CD8-positive, alpha-beta memory T cell (primary cell): ENCODE measurements at regions not wholly inside any gene's neighbourhood (a gene's known extent, or its start where the extent isn't known, plus 50 kb on each side); places are given as distances from the start of the nearest gene placed in this dataset.

Experiments used
- CTCF ChIA-PET: fragments of 350-600 bp; sonication (Branson Sonifier 250); formaldehyde crosslinking; loops from one replicate; lab custom pipeline; 2021; ENCODE audit warnings: antibody characterized with exemption; lab: Charles Lee
- POLR2A ChIA-PET: fragments of 350-600 bp; sonication (Branson Sonifier 250); formaldehyde crosslinking; loops from one replicate; lab custom pipeline; 2021; ENCODE audit warnings: antibody characterized with exemption; lab: Charles Lee
- DNase-seq, 5 donors: peaks; one replicate each; pipeline versions ENCODE4 v3.0.0 to v3.0.0-alpha.2; 2020 to 2022; ENCODE audit warnings: mixed read lengths in 1 of 5
- H3K27ac ChIP-seq: one replicate; pipeline ENCODE4 v1.7.0; 2013; ENCODE audit warnings: low read depth, mild to moderate bottlenecking, low read length, moderate library complexity
- H3K27me3 ChIP-seq: 2 replicates; pipeline ENCODE4 v1.7.0; 2013; ENCODE audit warnings: low read length, mild to moderate bottlenecking; ENCODE audit not compliant: insufficient read depth, poor library complexity, severe bottlenecking
- H3K36me3 ChIP-seq: 2 replicates; pipeline ENCODE4 v1.7.0; 2013; ENCODE audit warnings: mild to moderate bottlenecking, low read length, moderate library complexity; ENCODE audit not compliant: insufficient read depth
- H3K4me1 ChIP-seq: 2 replicates; pipeline ENCODE4 v1.7.0; 2013; ENCODE audit warnings: mild to moderate bottlenecking, low read length, moderate library complexity; ENCODE audit not compliant: insufficient read depth
- H3K4me3 ChIP-seq: 2 replicates; pipeline ENCODE4 v1.7.0; 2013; ENCODE audit warnings: mild to moderate bottlenecking, low read length
- H3K9me3 ChIP-seq: 2 replicates; pipeline ENCODE4 v1.7.0; 2013; ENCODE audit warnings: mild to moderate bottlenecking, low read length
- H3K27ac Mint-ChIP-seq, 8 donors: one replicate each; pipeline ENCODE4 v1.8.0; 2020 to 2021; ENCODE audit warnings: mixed read lengths in 8 of 8, mild to moderate bottlenecking in 6 of 8, inconsistent platforms in 3 of 8, moderate library complexity in 3 of 8
- H3K27me3 Mint-ChIP-seq, 2 donors: one replicate each; pipeline ENCODE4 v1.8.0; 2020 to 2021; ENCODE audit warnings: mixed read lengths in 2 of 2, mild to moderate bottlenecking in 1 of 2, moderate library complexity in 1 of 2
- H3K36me3 Mint-ChIP-seq, 3 donors: one replicate each; pipeline ENCODE4 v1.8.0; 2020 to 2021; ENCODE audit warnings: mixed read lengths in 3 of 3, inconsistent platforms in 1 of 3, mild to moderate bottlenecking in 1 of 3
- H3K4me1 Mint-ChIP-seq, 3 donors: one replicate each; pipeline ENCODE4 v1.8.0; 2020 to 2021; ENCODE audit warnings: mixed read lengths in 3 of 3, inconsistent platforms in 1 of 3, mild to moderate bottlenecking in 1 of 3
- H3K4me3 Mint-ChIP-seq, 7 donors: one replicate each; pipeline ENCODE4 v1.8.0; 2020 to 2021; ENCODE audit warnings: mixed read lengths in 7 of 7, mild to moderate bottlenecking in 6 of 7, moderate library complexity in 4 of 7, inconsistent platforms in 2 of 7
- H3K9me3 Mint-ChIP-seq, 5 donors: one replicate each; pipeline ENCODE4 v1.8.0; 2020 to 2022; ENCODE audit warnings: mixed read lengths in 5 of 5, mild to moderate bottlenecking in 3 of 5, moderate library complexity in 2 of 5, inconsistent platforms in 1 of 5

- no peaks in the 10 kb centered on the region for H3K4me1 Mint-ChIP-seq
- H3K4me3 Mint-ChIP-seq = no peak overlapping the region
- DNase-seq = no peak
- Histone ChIP-seq H3K27me3 (no peaks in the 10 kb centered on the region), H3K36me3 (no peaks in the 10 kb centered on the region), H3K4me3 (no peak overlapping the region), H3K9me3 (no peaks in the 10 kb centered on the region), H3K27ac (no peak overlapping the region), H3K4me1 (no peaks in the 10 kb centered on the region)
- ChIA-PET CTCF (no interaction called here), POLR2A (no interaction called here)
- peaks cover 2 to 7% of the 10 kb centered on the region in 2 donors for H3K27me3 Mint-ChIP-seq
- peaks cover 0 to 2% (median 2%) of the 10 kb centered on the region in 3 donors for H3K36me3 Mint-ChIP-seq
- H3K9me3 Mint-ChIP-seq = peaks cover 9 to 37% (median 17%) of the 10 kb centered on the region in 5 donors
- H3K27ac Mint-ChIP-seq = no peak overlapping the region
Measured at GRCh38 chr3:134093956-134094355, 64.2 kb upstream of the SLCO2A1 start.

- H3K27ac ChIP-seq = no peak overlapping the region
- Mint-ChIP-seq H3K27ac (no peak overlapping the region), H3K9me3 (peaks cover 3 to 23% (median 10%) of the 10 kb centered on the region in 5 donors), H3K4me1 (no peaks in the 10 kb centered on the region), H3K4me3 (no peak overlapping the region), H3K36me3 (peaks cover 0 to 2% (median 0%) of the 10 kb centered on the region in 3 donors), H3K27me3 (peaks cover 3 to 7% of the 10 kb centered on the region in 2 donors)
- no peaks in the 10 kb centered on the region for H3K36me3 ChIP-seq
- H3K4me1 ChIP-seq = no peaks in the 10 kb centered on the region
- H3K27me3 ChIP-seq = no peaks in the 10 kb centered on the region
- ChIA-PET POLR2A (no interaction called here), CTCF (no interaction called here)
- H3K9me3 ChIP-seq = no peaks in the 10 kb centered on the region
- DNase-seq = no peak
- H3K4me3 ChIP-seq = no peak overlapping the region
Measured at GRCh38 chr3:134092208-134092701, 62.5 kb upstream of the SLCO2A1 start.

GRCh38 chr3:134090031-134090430 lies 60.3 kb upstream of the SLCO2A1 start:
- ChIA-PET POLR2A (no interaction called here), CTCF (no interaction called here)
- Histone ChIP-seq H3K27me3 (no peaks in the 10 kb centered on the region), H3K4me1 (no peaks in the 10 kb centered on the region), H3K36me3 (no peaks in the 10 kb centered on the region), H3K9me3 (no peaks in the 10 kb centered on the region), H3K27ac (no peak overlapping the region), H3K4me3 (no peak overlapping the region)
- no peak overlapping the region for H3K27ac Mint-ChIP-seq
- H3K9me3 Mint-ChIP-seq = peaks cover 2 to 12% (median 6%) of the 10 kb centered on the region in 5 donors
- H3K4me1 Mint-ChIP-seq = no peaks in the 10 kb centered on the region
- no peak for DNase-seq
- H3K4me3 Mint-ChIP-seq = no peak overlapping the region
- peaks cover 2 to 7% of the 10 kb centered on the region in 2 donors for H3K27me3 Mint-ChIP-seq
- H3K36me3 Mint-ChIP-seq = no peaks in the 10 kb centered on the region

GRCh38 chr3:134087060-134087974 lies 57.6 kb upstream of the SLCO2A1 start:
- Histone ChIP-seq H3K27ac (no peak overlapping the region), H3K36me3 (no peaks in the 10 kb centered on the region), H3K27me3 (no peaks in the 10 kb centered on the region), H3K4me1 (no peaks in the 10 kb centered on the region), H3K9me3 (no peaks in the 10 kb centered on the region), H3K4me3 (no peak overlapping the region)
- no peaks in the 10 kb centered on the region for H3K36me3 Mint-ChIP-seq
- H3K4me3 Mint-ChIP-seq = no peak overlapping the region
- CTCF ChIA-PET = no interaction called here
- peak overlapping the region in 1 of 8 donors; percentile 34 for H3K27ac Mint-ChIP-seq
- H3K4me1 Mint-ChIP-seq = no peaks in the 10 kb centered on the region
- POLR2A ChIA-PET = no interaction called here
- DNase-seq = no peak
- H3K27me3 Mint-ChIP-seq = peaks cover 0 to 3% of the 10 kb centered on the region in 2 donors
- H3K9me3 Mint-ChIP-seq = peaks cover 0 to 6% (median 2%) of the 10 kb centered on the region in 5 donors

GRCh38 chr3:134086616-134087015 lies 56.9 kb upstream of the SLCO2A1 start:
- no peaks in the 10 kb centered on the region for H3K4me1 ChIP-seq
- no peak overlapping the region for H3K4me3 Mint-ChIP-seq
- POLR2A ChIA-PET = no interaction called here
- H3K36me3 Mint-ChIP-seq = no peaks in the 10 kb centered on the region
- CTCF ChIA-PET = no interaction called here
- DNase-seq = no peak
- H3K27ac Mint-ChIP-seq = no peak overlapping the region
- H3K4me1 Mint-ChIP-seq = no peaks in the 10 kb centered on the region
- H3K9me3 ChIP-seq = no peaks in the 10 kb centered on the region
- H3K9me3 Mint-ChIP-seq = peaks cover 0 to 6% (median 0%) of the 10 kb centered on the region in 5 donors
- H3K27me3 ChIP-seq = no peaks in the 10 kb centered on the region
- peaks cover 0 to 3% of the 10 kb centered on the region in 2 donors for H3K27me3 Mint-ChIP-seq
- H3K4me3 ChIP-seq = no peak overlapping the region
- H3K27ac ChIP-seq = no peak overlapping the region
- H3K36me3 ChIP-seq = no peaks in the 10 kb centered on the region

- CTCF ChIA-PET = no interaction called here
Measured at GRCh38 chr3:134085034-134085775, 55.5 kb upstream of the SLCO2A1 start.

GRCh38 chr3:134084242-134084950 lies 54.7 kb upstream of the SLCO2A1 start:
- no peak overlapping the region for H3K27ac ChIP-seq
- Mint-ChIP-seq H3K27me3 (peaks cover 0 to 7% of the 10 kb centered on the region in 2 donors), H3K27ac (no peak overlapping the region), H3K36me3 (no peaks in the 10 kb centered on the region), H3K4me3 (no peak overlapping the region), H3K9me3 (peaks cover 0 to 5% (median 0%) of the 10 kb centered on the region in 5 donors), H3K4me1 (no peaks in the 10 kb centered on the region)
- H3K9me3 ChIP-seq = no peaks in the 10 kb centered on the region
- no peak overlapping the region for H3K4me3 ChIP-seq
- H3K27me3 ChIP-seq = no peaks in the 10 kb centered on the region
- POLR2A ChIA-PET = no interaction called here
- no peak for DNase-seq
- CTCF ChIA-PET = no interaction called here
- H3K36me3 ChIP-seq = no peaks in the 10 kb centered on the region
- H3K4me1 ChIP-seq = no peaks in the 10 kb centered on the region

More at GRCh38 chr3:134085034-134085775, 55.5 kb upstream of the SLCO2A1 start:
- Mint-ChIP-seq H3K9me3 (peaks cover 0 to 6% (median 0%) of the 10 kb centered on the region in 5 donors), H3K27me3 (peaks cover 0 to 7% of the 10 kb centered on the region in 2 donors), H3K36me3 (no peaks in the 10 kb centered on the region), H3K4me1 (no peaks in the 10 kb centered on the region), H3K27ac (no peak overlapping the region), H3K4me3 (no peak overlapping the region)
- no peak for DNase-seq
- POLR2A ChIA-PET = no interaction called here
- Histone ChIP-seq H3K9me3 (no peaks in the 10 kb centered on the region), H3K27ac (no peak overlapping the region), H3K4me1 (no peaks in the 10 kb centered on the region), H3K27me3 (no peaks in the 10 kb centered on the region), H3K36me3 (no peaks in the 10 kb centered on the region), H3K4me3 (no peak overlapping the region)
